Subcutaneous abdominal adipose tissue (tissue), 5 donors: ENCODE measurements at regions not wholly inside any gene's neighbourhood (a gene's known extent, or its start where the extent isn't known, plus 50 kb on each side); places are given as distances from the start of the nearest gene placed in this dataset.
"Not testable (repeated sequence)": the region's sequence is repeated elsewhere in the genome, so short reads cannot be mapped to it uniquely, and the experiment has no call there.

ENCODE experiments used
- H3K27ac ChIP-seq: one replicate; pipeline ENCODE4 v1.7.0; 2013; ENCODE audit warnings: low read depth, mild to moderate bottlenecking, inconsistent platforms, low read length, moderate library complexity
- H3K27me3 ChIP-seq, 5 donors: one replicate each; pipeline ENCODE4 v1.7.0; 2013; ENCODE audit warnings: low read length in 5 of 5, inconsistent platforms in 1 of 5; ENCODE audit not compliant: control insufficient read depth in 5 of 5, insufficient read depth in 4 of 5
- H3K36me3 ChIP-seq, 5 donors: one replicate each; pipeline ENCODE4 v1.7.0; 2013; ENCODE audit warnings: low read length in 5 of 5; ENCODE audit not compliant: control insufficient read depth in 5 of 5, insufficient read depth in 5 of 5
- H3K4me1 ChIP-seq, 5 donors: one replicate each; pipeline ENCODE4 v1.7.0; 2013; ENCODE audit warnings: low read length in 5 of 5, mild to moderate bottlenecking in 3 of 5, moderate library complexity in 1 of 5; ENCODE audit not compliant: control insufficient read depth in 5 of 5, insufficient read depth in 5 of 5
- H3K4me3 ChIP-seq, 5 donors: one replicate each; pipeline ENCODE4 v1.7.0; 2013; ENCODE audit warnings: low read length in 5 of 5, low read depth in 1 of 5
- H3K9ac ChIP-seq, 5 donors: one replicate each; pipeline ENCODE4 v1.7.0; 2013; ENCODE audit warnings: low read length in 5 of 5, mild to moderate bottlenecking in 4 of 5, moderate library complexity in 3 of 5
- H3K9me3 ChIP-seq, 5 donors: one replicate each; pipeline ENCODE4 v1.7.0; 2013; ENCODE audit warnings: low read length in 5 of 5; ENCODE audit not compliant: control insufficient read depth in 5 of 5
- donor health status: healthy.
- donor health status: healthy.
- donor health status: healthy.
- donor health status: healthy.
- donor health status: healthy.

GRCh38 chr1:94661431-94661932, 119.9 kb upstream of the F3 start:
- Histone ChIP-seq H3K4me3 (no peak overlapping the region), H3K4me1 (peaks cover 0 to 6% (median 0%) of the 10 kb centered on the region in 5 donors), H3K9me3 (no peaks in the 10 kb centered on the region), H3K27me3 (no peaks in the 10 kb centered on the region), H3K9ac (no peak overlapping the region), H3K36me3 (no peaks in the 10 kb centered on the region), H3K27ac (no peak overlapping the region)

- H3K27me3 ChIP-seq, result no peaks in the 10 kb centered on the region
- H3K27ac ChIP-seq, result no peak overlapping the region
These were observed 119.4 kb upstream of the F3 start for GRCh38 chr1:94660994-94661393.

DNA sequence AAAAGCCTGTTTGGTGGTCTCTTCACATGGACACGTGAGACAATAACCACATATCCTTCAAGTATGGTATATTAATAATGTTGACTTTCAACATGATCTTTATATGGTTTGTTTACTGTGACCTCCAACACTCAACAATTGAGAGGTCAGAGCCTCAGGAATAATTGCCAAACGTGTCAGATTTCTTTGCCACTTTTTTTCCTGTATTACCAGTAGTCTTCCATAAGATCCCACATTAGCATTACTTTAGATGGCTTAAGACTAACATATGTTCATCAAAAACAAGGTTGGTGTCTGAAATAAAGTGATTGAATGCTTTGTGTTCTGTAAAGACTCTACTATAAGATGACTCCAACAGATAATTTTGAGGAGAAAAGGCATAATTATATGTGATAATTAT, 118.7 kb upstream of the F3 start:
- H3K36me3 ChIP-seq, result no peaks in the 10 kb centered on the region
- no peaks in the 10 kb centered on the region for H3K27me3 ChIP-seq
- no peak overlapping the region for H3K27ac ChIP-seq
- H3K9me3 ChIP-seq, result no peaks in the 10 kb centered on the region
- no peak overlapping the region for H3K4me3 ChIP-seq
- H3K9ac ChIP-seq, result no peak overlapping the region
- peaks cover 0 to 6% (median 0%) of the 10 kb centered on the region in 5 donors for H3K4me1 ChIP-seq

More at GRCh38 chr1:94660994-94661393, 119.4 kb upstream of the F3 start:
- Histone ChIP-seq H3K36me3 (no peaks in the 10 kb centered on the region), H3K9me3 (no peaks in the 10 kb centered on the region), H3K4me1 (peaks cover 0 to 6% (median 0%) of the 10 kb centered on the region in 5 donors), H3K4me3 (no peak overlapping the region), H3K9ac (no peak overlapping the region)

- H3K9me3 ChIP-seq, H3K27me3 ChIP-seq, H3K4me3 ChIP-seq, H3K4me1 ChIP-seq, H3K9ac ChIP-seq, H3K36me3 ChIP-seq, H3K27ac ChIP-seq: not testable (repeated sequence)
These were observed 117.6 kb upstream of the F3 start for GRCh38 chr1:94659202-94659601.

DNA sequence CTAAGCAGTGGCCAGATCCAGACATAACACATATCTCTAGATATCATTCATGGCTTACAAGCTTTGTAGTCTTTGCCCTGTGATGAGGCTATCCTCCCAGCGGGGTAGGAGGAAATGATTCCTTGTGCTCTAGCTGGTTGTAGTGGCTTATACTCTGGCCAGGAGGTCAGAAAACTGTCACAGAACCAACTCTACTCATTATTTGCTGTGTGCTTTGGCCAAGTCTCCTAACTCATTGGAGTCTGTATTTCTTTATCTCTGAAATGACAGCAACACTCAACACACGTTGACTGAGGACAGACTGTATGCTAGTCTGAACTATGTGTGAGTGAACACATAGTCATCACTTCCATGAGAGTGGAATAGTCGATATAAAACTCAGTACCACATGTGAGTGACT, 116.7 kb upstream of the F3 start:
- peaks cover 0 to 6% (median 0%) of the 10 kb centered on the region in 5 donors for H3K4me1 ChIP-seq
- H3K27ac ChIP-seq, result no peak overlapping the region

DNA sequence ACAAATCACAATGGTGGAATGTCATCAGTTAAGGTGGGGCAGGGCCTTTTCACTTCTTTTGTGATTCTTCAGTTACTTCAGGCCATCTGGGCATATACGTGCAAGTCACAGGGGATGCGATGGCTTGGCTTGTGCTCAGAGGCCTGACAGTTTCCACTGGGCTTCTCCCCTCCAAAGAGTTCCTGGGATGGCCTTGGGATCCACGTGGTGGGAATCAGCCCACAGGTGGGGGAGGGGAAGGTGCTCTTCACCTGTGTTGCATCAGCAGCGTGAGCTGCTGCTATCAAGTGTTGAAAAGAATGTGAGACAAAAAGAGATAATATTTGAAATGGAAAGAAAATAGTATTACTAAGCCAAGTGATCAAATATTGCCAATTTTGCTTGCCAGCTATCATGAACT, 116.2 kb upstream of the F3 start:
- not testable (repeated sequence) for H3K27me3 ChIP-seq, H3K36me3 ChIP-seq, H3K27ac ChIP-seq, H3K9ac ChIP-seq, H3K4me1 ChIP-seq, H3K4me3 ChIP-seq, H3K9me3 ChIP-seq

More for the DNA sequence above, 116.7 kb upstream of the F3 start:
- Histone ChIP-seq H3K4me3 (no peak overlapping the region), H3K27me3 (no peaks in the 10 kb centered on the region), H3K36me3 (no peaks in the 10 kb centered on the region), H3K9me3 (no peaks in the 10 kb centered on the region), H3K9ac (no peak overlapping the region)

DNA sequence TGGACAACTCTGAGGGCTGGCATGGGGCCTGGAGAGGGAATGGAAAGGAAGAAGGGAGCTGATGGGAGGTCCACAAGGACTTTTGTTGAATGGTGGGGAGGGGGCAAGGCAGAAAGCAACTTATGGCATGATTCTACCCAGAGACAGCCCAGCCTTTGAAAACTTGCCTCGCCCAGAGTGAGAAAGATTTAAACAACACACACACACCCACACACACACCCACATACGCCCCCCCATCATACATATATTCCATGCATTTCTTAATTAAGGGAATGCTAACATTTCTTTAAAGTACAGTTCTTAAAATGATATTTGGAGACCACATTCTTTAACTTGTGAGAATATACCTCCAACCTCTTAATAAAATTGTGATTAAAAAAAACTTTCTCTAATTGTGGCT, 115.4 kb upstream of the F3 start:
- Histone ChIP-seq H3K9me3 (no peaks in the 10 kb centered on the region), H3K27me3 (no peaks in the 10 kb centered on the region), H3K4me3 (no peak overlapping the region), H3K36me3 (no peaks in the 10 kb centered on the region), H3K4me1 (peaks cover 0 to 6% (median 0%) of the 10 kb centered on the region in 5 donors), H3K9ac (no peak overlapping the region), H3K27ac (no peak overlapping the region)

DNA sequence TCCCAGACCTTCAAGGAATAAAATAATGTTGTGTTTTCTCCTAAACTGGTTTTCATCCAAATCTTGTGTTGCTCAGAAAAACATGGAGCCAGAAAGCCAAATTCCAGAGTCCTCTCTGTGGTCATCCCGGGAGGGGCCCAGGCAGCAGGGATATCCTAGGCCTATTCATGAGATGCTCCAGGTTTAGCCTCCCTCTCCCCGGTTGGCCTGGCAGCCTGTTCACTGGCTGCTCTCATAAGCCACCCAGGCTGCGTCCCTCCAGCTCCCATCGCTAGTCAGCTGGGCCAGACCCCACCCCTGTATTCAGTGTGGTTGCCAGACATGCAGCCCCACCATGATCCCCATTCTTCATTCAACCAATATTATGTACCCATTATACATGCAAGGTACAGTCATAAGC, 113.4 kb upstream of the F3 start:
- Histone ChIP-seq H3K36me3 (no peaks in the 10 kb centered on the region), H3K9me3 (no peaks in the 10 kb centered on the region), H3K4me3 (no peak overlapping the region), H3K27me3 (no peaks in the 10 kb centered on the region), H3K9ac (no peak overlapping the region), H3K4me1 (no peaks in the 10 kb centered on the region), H3K27ac (no peak overlapping the region)

DNA sequence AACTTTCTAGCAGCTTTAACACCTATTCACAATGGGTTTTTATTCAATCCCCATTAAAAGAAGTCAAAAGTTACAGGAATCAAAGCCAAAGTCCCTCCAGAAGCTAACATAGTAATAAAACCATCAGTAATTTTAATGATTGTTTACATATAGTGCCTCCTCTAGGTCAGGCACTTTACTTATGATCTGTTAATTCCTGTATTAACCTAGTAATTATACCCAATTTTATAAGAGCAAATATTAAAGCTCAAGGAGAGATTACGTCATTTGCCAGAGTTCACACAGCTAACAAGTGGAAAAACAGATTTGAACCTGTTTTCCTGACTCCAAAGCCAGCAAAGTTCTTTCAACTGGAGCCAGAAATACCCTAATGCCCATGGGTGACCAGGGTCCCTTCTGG, 112.9 kb upstream of the F3 start:
- Histone ChIP-seq H3K9me3 (no peaks in the 10 kb centered on the region), H3K27me3 (no peaks in the 10 kb centered on the region), H3K36me3 (no peaks in the 10 kb centered on the region), H3K9ac (no peak overlapping the region), H3K4me1 (no peaks in the 10 kb centered on the region), H3K27ac (no peak overlapping the region), H3K4me3 (no peak overlapping the region)

GRCh38 chr1:94654031-94654430, 112.5 kb upstream of the F3 start:
- H3K36me3 ChIP-seq, result no peaks in the 10 kb centered on the region
- no peaks in the 10 kb centered on the region for H3K27me3 ChIP-seq
- no peaks in the 10 kb centered on the region for H3K4me1 ChIP-seq
- H3K9ac ChIP-seq, result no peak overlapping the region
- no peak overlapping the region for H3K27ac ChIP-seq
- no peaks in the 10 kb centered on the region for H3K9me3 ChIP-seq
- H3K4me3 ChIP-seq, result no peak overlapping the region

DNA sequence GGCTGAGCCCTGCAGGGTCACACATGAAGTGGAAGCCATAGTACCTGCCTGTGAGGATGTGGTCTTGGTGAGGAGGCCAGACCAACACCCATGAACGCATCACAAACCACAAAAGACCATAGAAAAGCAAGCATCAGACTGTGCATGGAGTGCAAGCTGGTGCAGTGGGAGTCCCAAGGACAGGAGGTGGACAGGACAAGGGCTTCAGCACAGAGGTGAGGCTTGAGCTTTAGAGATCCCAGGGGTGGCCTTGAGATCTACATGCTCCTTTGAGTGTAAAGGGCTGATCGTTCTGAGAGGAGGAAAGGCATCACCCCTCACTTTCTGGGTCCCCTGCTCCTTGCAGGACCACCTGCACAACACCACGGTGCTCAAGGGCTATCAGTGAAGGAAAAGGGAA, 111.9 kb upstream of the F3 start:
- Histone ChIP-seq H3K4me3 (no peak overlapping the region), H3K9ac (no peak overlapping the region), H3K4me1 (peaks cover 0 to 5% (median 3%) of the 10 kb centered on the region in 5 donors), H3K36me3 (no peaks in the 10 kb centered on the region), H3K27me3 (no peaks in the 10 kb centered on the region), H3K9me3 (no peaks in the 10 kb centered on the region), H3K27ac (no peak overlapping the region)
